HG03457 (cell line): ENCODE measurements at regions not wholly inside any gene's neighbourhood (a gene's known extent, or its start where the extent isn't known, plus 50 kb on each side); places are given as distances from the start of the nearest gene placed in this dataset.

Experiments used
- ATAC-seq: cut with Tn5 transposase; IDR thresholded peaks from one replicate; pipeline ENCODE4 v1.9.1; 2021; ENCODE audit warnings: moderate number of reproducible peaks; ENCODE audit not compliant: unreplicated experiment

DNA sequence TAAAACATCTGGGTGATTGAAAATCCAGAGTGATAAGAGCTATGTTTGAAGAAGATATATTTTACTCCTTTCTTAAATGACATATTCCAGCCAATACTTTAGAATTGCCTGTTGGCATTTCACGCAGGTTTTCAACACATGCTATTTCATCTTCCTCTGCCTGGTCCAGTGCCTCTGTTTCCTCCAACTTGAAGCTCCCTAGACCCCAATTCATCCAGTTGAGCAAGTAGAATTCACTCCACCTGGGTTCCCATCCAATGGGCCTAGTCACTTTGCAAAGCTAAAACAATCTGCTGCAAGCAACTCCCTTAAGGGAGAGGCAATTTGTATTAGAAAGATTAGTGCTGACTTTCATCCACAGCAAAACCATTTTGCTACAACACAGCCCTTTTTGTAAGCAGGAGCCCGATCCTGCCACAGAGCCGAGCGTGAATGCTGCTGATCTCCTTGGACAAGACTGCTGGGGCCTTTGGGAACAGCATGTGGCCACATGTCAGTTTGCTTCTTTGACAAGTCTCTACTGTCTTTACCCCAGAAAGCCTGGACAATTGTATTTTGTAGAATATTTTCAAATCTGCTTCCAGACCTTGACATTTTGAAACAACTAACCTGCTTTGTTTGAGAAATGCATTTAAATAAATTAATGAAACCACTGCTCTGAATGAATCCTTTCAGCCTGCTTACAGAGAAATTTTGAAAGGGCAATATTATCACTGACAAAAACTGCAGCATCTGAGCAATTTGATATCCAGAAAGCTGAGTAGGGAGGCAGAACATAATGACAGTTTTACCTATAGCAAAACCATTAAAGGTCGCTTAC lies 259.1 kb downstream of the TDRD15 start:
- no peak for ATAC-seq

DNA sequence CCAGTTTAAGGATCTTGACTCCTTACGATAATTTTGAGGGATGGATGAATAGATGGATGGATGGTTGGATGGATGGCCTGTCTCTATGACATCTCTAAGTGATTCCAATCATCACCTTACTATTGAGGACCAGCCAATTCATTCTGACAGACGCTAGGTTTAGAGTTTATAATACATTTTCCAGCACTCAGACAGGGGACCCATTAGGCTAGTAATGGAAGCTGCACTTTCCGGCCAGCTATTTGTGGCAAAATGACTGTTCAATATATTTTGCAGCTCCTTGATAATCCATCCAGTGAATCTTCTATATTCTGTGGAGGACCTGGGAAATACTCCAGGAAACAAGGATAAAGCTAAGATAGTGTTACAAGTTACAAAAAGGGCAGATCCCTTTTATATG lies 262.9 kb downstream of the TDRD15 start:
- ATAC-seq: no peak

- ATAC-seq: no peak
Measured at GRCh38 chr2:21392649-21393048, 268.9 kb downstream of the TDRD15 start.

GRCh38 chr2:21393173-21393572 lies 269.4 kb downstream of the TDRD15 start:
- no peak for ATAC-seq

DNA sequence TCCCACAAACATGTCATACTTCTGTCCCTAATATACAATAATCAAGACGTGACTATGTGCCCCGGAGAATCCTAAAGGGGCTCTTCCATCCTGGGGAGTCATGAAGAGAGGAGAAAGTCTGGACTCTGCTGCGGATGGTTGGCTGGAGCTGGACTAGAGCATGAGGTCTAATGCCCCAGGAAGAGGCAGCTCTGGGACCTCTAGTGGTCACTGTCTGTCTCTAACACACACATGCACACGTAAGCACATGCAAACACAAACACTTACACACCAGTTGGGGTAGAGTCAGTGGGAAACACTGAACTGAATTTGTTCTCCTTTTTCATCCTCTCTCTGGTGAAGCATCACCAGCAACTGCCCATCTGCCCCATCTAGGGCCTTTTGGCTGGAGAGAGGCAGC lies 271.6 kb downstream of the TDRD15 start:
- ATAC-seq: no peak

DNA sequence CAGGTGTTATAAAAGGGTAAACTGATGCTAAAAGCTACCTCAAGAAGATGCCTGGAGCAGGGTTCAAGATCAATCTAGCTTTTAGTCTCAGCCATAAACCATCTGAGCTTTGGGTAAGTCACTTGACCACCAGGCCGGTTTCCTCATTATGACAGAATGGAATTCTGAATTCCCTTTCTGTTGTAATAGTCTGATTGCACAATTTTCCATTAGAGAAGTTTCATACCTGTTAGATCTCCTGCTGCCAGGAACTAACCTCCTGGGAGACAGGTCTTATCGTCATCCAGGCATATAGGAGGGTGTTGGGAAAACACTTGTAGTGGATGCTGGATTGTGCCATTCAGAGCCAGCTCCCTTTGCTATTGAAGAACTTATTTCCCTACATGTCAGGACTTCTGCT lies 272.5 kb downstream of the TDRD15 start:
- ATAC-seq: no peak

DNA sequence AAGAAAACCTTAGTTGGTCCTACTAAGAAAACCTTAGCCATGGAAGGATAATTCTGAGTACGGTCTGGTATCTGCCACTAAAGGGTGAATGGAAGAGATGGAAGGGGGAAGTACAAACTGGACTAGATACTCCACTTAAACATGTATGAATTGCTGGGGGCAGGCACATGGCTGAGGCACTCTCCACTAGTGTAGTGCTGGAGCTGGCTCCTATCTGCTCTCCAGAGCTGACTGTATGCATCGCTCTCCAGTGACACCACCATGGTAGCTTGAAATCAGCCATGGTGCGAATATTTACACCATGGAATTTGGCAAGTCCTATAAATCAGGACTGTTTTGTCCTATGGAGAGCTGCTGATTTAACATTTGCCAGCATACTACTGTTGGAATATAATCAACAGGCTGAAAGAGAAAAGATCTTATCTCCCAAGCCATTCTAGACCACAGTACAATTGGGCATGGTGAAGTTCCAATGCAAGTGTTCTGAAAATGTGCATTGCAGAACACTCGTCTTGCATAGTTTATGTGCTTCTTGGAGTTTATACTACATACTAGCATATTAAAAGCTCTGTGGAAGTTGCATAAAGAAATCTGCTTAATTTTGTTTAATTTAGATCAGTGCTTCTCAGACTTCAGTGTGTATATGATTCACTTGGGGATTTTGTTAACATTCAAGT lies 277.4 kb downstream of the TDRD15 start:
- no peak for ATAC-seq

DNA sequence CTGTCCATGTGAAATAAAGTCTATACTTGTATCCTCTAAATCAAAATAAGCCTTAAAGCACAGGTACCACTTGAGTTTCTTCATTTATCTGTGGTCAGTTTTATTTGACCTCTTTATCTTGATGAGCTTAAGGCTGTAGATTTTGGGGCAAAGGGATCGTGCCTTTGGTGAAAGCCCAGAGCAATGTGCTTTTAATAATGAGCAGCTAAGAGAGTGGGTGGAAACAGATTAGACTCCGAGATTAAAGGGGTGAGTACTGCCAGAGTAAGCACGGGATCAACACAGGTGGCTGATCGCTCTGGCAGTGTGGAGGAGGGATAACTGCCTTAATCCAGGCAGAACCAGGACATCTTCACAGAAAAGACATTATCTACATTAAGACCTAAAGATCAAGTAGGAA lies 280.4 kb downstream of the TDRD15 start:
- ATAC-seq: no peak

- no peak for ATAC-seq
Measured at GRCh38 chr2:21404827-21405625, 281.3 kb downstream of the TDRD15 start.

DNA sequence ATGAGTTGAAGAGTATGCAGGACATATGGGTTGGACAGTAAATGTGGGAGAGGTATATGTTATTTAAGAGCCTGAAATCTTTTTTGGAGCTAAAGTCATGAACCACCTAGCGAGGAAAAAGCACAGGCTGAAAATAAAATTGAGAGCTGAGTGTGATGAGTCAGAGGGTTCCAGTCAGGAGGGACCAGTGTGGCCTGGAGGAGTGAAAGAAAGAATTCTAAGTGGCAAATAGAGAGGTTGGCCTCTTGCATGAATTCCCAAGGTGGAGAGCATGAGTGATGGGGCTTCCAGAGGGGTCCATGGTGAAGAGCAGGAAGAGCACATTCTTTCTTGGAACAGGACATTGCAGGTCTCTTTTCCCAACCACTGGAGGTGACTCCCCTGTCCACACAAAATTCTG lies 282.6 kb downstream of the TDRD15 start:
- ATAC-seq: no peak

GRCh38 chr2:21406911-21407310 lies 283.1 kb downstream of the TDRD15 start:
- no peak for ATAC-seq

DNA sequence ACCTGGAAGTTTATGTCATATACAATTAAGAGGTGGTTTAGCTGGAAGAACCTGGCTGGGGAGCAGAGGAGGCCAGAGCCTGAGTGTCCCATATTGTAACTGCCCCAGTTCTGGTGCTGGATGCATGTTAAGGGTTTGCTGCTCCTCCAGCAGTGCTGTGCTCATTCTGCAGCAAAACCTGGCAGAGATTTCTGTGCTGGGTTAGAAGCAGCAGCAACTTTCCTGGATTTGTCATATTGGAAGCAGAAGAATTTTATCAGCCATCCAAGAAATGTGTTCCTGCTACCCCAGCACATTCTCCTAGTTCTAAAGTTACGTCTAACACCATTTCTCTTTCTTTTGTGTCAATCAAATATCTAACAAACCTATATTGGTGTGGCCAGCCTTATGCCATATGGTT lies 284.1 kb downstream of the TDRD15 start:
- ATAC-seq: no peak

- ATAC-seq: no peak
Measured at GRCh38 chr2:21411741-21412140, 288.0 kb downstream of the TDRD15 start.

DNA sequence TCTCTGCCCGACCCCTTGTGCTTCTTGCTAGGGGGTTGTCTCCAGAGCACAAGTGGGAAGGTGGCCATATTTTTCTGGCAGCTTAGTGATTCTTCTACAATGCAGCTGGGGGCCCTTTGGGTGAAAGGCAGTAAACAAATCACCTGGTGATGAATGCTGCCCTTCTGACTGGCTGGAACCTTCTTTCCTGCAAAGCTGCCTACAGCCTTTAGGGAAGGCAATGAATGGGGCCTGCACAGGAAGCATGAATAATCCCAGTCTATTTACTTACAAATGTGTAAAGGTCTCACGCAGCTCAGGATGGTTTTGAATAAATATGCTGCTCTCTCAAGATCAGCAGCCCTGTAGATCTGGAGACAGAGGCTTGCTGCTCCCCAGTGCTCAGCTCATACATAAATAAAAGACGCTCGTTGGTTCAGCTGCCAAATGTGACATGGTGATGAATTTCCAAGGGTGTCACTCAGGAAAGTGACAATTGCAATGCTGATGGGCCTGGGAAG lies 289.2 kb downstream of the TDRD15 start:
- ATAC-seq: no peak

DNA sequence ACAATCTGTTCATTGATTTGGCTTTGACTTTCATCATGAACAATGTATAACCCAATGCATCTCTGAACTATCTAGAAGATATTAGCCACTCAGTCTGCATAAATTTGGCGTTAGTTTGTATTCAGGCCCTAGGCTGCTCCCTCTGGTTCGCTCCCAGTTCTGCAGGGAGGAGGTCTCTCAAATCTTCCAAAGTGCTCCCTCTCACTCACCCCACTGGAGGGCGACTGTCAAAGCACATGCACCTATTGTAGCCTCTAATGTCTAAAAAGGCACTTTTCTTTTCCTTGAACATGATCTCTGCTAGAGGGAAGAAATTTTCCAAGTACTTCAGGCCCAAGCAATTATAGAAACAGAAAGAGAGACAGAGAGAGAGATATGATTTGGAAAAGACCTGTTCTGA lies 291.5 kb downstream of the TDRD15 start:
- ATAC-seq: no peak

DNA sequence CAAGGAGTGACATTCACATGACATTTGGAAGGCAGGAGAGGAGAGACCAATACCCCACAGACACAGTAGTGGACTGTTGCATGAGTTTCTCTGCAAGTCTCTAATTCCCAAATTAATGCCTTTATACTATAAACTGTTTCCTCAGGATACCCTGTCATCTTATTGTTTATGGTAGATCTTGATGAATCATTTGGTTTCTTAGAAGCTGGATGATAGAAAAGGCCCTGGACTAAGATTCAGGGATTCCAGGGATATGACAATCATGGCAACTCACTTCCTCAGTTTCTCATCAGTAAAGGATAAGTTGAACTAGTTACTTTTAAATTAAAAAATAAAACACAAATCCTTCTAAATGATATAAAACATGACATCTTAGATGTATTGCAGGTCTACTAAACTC lies 292.5 kb downstream of the TDRD15 start:
- no peak for ATAC-seq

- no peak for ATAC-seq
Measured at GRCh38 chr2:21418456-21418855, 294.7 kb downstream of the TDRD15 start.

GRCh38 chr2:21420553-21421335 lies 297.0 kb downstream of the TDRD15 start:
- no peak for ATAC-seq

DNA sequence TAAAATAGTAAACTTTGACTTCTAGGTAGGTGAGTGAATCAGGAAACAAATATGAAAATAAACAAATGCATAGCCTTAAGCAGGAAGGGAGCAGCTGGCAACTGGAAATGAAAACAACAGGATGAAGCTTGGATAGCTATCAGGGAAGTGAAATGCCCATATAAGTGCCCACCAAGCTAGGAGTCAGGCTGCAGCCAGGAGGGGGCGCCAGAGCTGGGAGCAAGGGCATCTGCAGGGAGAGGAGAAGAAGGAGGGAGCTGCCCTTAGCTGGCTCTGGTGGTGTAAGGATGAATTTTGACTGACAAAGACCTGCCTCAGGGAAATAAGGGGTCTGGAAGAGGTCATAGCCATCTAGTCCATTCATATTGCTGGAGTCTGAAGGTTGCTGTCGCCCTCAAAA lies 298.3 kb downstream of the TDRD15 start:
- no peak for ATAC-seq

DNA sequence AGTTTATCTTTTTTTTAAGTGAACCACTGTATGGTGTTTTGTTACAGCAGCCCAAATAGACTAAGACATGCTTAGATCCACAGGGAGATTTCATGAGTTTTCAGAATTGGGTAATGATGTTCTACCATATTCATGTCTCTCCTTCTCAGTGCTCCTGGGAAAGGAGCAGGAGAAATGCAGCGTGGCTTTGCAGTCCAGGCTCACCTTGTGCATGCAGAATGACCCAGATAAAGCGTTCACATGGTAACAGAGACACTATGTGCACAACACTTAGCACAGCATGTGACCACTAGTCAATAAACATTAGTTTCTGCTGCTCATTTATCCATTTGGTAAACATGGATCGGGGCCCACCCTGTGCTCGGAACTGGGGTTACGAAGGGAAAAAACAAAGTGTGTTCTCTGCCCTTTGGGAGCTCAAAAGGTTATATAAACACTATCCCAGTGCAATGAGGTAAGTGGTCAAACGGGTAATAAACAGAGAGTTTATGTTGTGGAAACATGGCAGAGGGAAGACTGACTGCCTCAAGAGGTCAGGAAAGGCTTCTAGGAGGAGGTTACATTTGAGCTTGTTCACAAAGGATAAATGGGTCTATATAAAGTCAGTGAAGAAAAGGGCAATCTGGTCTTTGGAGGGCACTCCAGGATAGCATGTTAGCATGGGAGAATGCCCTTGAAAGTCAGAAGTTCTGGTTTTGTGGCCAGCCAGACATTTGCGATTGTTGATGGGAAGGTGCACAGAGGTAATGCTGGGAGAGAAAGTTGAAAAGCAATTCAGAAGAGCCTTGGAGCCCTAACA lies 299.2 kb downstream of the TDRD15 start:
- no peak for ATAC-seq
